Astrocyte of the cerebellum (primary cell): ENCODE measurements at regions not wholly inside any gene's neighbourhood (a gene's known extent, or its start where the extent isn't known, plus 50 kb on each side); places are given as distances from the start of the nearest gene placed in this dataset.
A peak's percentile ranks its signal among the peaks of the same experiment; 100 is the strongest.

ENCODE experiments used
- DNase-seq: peaks from one replicate; pipeline ENCODE4 v3.0.0-alpha.2; 2011; ENCODE audit warnings: low read depth
- H3K4me3 ChIP-seq: 2 replicates; pipeline ENCODE4 v1.5.1; 2011; ENCODE audit warnings: mild to moderate bottlenecking, low read depth, low read length, moderate library complexity
- in situ Hi-C: cut with HindIII; loops from 2 replicates; pipeline ENCODE4 v1.10.0; 2017; ENCODE audit warnings: low sequenced_read_pairs
- TF ChIP-seq, protein P1 (sequence below): IDR thresholded peaks from 2 replicates; pipeline ENCODE4 v1.5.1; 2012; ENCODE audit warnings: low read length, low read depth, moderate library complexity, mild to moderate bottlenecking; ENCODE audit errors: missing control alignments

DNA sequence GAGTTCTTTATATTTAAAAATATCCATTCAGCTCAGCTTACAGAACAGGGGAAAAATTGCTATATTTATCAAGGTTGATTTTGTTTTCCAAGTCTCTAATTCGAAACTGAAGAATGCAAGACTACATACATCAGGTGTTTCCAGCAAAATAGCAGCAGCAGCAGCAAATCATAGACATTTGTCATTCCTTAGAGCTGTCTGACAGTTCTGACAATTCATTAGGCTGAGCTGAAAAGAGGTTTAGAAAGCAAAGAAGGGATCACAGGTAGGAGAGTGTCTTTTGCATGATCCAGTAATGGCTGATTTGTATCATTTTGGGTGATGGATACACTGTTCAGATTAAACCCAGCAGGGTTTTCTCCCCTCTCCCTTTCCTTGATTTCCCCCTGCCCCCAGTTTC is 545.7 kb downstream of the MCTP2 start:
- TF ChIP-seq, protein P1, sequence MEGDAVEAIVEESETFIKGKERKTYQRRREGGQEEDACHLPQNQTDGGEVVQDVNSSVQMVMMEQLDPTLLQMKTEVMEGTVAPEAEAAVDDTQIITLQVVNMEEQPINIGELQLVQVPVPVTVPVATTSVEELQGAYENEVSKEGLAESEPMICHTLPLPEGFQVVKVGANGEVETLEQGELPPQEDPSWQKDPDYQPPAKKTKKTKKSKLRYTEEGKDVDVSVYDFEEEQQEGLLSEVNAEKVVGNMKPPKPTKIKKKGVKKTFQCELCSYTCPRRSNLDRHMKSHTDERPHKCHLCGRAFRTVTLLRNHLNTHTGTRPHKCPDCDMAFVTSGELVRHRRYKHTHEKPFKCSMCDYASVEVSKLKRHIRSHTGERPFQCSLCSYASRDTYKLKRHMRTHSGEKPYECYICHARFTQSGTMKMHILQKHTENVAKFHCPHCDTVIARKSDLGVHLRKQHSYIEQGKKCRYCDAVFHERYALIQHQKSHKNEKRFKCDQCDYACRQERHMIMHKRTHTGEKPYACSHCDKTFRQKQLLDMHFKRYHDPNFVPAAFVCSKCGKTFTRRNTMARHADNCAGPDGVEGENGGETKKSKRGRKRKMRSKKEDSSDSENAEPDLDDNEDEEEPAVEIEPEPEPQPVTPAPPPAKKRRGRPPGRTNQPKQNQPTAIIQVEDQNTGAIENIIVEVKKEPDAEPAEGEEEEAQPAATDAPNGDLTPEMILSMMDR, result no peak
- in situ Hi-C loops, result no loop called here
- no peak overlapping the region for H3K4me3 ChIP-seq
- no peak for DNase-seq

DNA sequence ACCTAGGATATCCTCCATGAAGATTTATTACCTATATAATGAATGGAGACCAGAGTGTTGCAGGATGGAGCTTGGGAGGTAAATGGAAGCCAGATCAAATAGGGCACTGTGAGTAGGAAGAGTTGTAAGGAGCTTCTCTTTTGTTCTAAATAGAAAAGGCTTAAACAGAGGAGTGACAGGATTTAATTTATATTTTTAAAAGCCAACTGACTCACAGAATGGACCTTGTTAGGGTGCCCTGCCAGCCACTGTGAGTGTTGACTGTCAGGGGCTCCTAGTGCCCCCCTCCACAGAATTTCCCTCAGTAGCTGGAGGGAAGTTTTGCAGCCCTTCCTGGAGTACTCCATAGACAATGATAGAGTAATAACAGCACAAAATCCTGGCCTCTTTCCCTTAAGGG is 547.5 kb downstream of the MCTP2 start:
- TF ChIP-seq, protein P1, result no peak
- in situ Hi-C loops, result no loop called here
- DNase-seq, result no peak
- H3K4me3 ChIP-seq, result no peak overlapping the region

DNA sequence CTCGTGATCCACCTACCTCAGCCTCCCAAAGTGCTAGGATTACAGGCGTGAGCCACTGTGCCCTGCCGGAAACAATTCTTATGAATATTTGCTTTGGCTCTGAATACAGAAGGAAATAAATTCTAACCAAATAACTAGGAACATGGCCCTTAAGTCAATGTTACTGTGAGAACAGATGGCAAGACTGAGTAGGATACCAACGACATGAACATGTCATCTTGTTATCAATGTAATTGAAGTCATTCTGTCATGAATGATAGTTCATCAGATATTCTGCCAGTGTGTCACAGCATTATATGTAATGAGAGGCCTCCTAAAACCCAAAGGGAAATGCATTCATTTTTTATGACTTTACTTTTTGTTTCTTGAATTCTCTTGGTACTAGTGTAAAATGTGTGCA is 548.8 kb downstream of the MCTP2 start:
- no peak overlapping the region for H3K4me3 ChIP-seq
- DNase-seq, result no peak
- in situ Hi-C loops, result no loop called here
- TF ChIP-seq, protein P1, result no peak

DNA sequence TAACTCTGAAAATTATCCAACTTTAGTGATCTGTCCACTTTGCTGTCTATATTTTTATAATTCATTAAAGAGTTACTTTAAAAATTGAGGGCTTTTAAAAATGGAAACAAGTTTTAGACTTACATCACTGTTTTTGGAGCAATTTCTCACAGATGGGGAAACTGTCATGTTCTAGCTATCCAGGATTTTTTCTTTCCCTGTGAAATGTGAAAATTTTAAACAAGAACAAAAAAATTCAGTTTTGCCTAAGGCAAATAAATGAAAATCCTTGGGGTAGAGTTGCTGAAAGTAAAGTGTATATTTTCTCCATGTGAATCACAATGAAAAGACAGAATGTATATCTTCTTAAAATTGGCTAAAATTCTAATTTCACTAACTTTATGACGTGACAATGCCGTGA is 553.7 kb downstream of the MCTP2 start:
- in situ Hi-C loops, result no loop called here
- no peak overlapping the region for H3K4me3 ChIP-seq
- DNase-seq, result no peak
- TF ChIP-seq, protein P1, result no peak

DNA sequence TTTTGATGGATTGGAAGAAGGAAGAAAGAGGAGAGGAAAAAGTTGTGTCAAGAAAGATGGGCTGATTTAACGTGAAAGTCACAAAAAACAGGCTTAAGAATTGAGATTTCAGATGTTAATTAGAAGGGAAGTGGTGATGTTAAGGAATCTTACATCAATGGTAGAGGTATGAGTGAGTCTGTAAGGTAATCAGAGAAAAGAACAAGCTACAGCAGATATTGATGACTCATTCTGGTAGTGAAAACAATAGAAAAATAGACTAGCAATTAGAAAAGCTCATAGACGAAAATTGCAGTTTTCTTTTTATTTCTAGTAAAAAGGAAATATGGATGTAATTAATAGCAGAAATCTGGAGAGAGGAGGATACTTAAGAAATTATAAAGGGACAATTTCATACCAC is 559.6 kb downstream of the MCTP2 start:
- H3K4me3 ChIP-seq, result no peak overlapping the region
- in situ Hi-C loops, result no loop called here
- TF ChIP-seq, protein P1, result no peak
- DNase-seq, result no peak

DNA sequence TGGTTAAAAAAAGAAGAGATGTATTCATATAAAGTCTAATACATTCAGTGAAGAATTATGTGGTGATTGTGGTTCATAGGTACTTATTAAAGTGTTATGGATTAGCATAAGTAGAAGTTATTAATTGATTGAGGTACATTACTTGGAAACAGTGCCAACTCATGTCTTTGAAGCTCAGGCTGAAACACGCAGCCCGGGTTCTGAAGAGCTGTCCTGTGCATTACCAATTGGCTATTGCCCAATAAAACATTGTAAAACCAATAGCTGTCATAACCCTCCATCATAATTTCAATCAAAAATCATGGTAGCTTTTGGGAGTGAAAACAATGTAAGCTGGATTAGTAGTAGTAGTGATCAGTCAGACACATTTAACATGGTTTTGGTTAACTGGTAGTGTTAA is 560.1 kb downstream of the MCTP2 start:
- in situ Hi-C loops, result no loop called here
- no peak overlapping the region for H3K4me3 ChIP-seq
- DNase-seq, result no peak
- TF ChIP-seq, protein P1, result no peak

DNA sequence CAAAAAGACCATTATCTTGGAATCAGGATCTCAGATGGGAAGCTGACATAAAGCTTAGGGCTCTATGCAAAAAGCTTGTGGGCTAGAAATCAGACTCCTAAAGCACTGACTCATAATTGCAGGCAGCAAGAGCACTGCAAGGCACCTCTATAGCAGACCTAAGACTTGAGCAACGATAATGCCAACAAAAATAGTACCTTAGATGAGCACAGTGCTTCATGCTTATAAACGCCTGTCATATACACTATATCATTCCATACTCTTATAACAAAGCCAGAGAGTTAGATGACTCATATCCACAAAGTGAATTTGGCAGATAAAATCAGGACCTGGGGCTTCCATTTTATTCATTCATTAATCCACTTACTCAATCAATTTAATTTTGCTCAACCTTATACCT is 560.8 kb downstream of the MCTP2 start:
- in situ Hi-C loops, result no loop called here
- H3K4me3 ChIP-seq, result no peak overlapping the region
- TF ChIP-seq, protein P1, result no peak
- peak; percentile 62 for DNase-seq
